ENCODE measurements at regions not wholly inside any gene's neighbourhood (a gene's known extent, or its start where the extent isn't known, plus 50 kb on each side); places are given as distances from the start of the nearest gene placed in this dataset.

GRCh38 chr2:36074008-36074407, 281.6 kb upstream of the CRIM1 start:
- Histone ChIP-seq H3K4me3 (no peak overlapping the region), H3K9ac (ENCODE audit: control insufficient read depth, insufficient read depth, low read length) (no peak overlapping the region), H3K4me1 (ENCODE audit: control insufficient read depth, insufficient read depth, low read length) (no peaks in the 10 kb centered on the region), H4K20me1 (ENCODE audit: control insufficient read depth, insufficient read depth) (no peaks in the 10 kb centered on the region), H2AFZ (ENCODE audit: control insufficient read depth, low read depth, low read length) (no peak overlapping the region), H3K36me3 (ENCODE audit: control insufficient read depth in 2 of 2, insufficient read depth in 2 of 2, low read length in 1 of 2) (no peaks in the 10 kb centered on the region), H3K9me3 (replicated peaks; ENCODE audit: control insufficient read depth, insufficient read depth, low read length) (no peaks in the 10 kb centered on the region), H3K27ac (ENCODE audit: control insufficient read depth, insufficient read depth) (no peak overlapping the region), H3K79me2 (ENCODE audit: control insufficient read depth, insufficient read depth, low read length) (no peaks in the 10 kb centered on the region), H3K27me3 (replicated peaks in 1 of 2; ENCODE audit: control insufficient read depth in 2 of 2, insufficient read depth in 2 of 2, low read length in 1 of 2) (no peaks in the 10 kb centered on the region), H3K4me2 (ENCODE audit: control insufficient read depth, insufficient read depth) (no peak overlapping the region)
- WGBS (ENCODE audit: insufficient coverage, insufficient replicate concordance, low lambda C conversion rate, missing lambda C conversion rate) = 0% methylated on average over 1 of the region's 1 CpG
- ChIA-PET SMC1A (ENCODE audit: uncharacterized antibody, unreplicated experiment) (no interaction called here), CTCF (no interaction called here), POLR2A (no interaction called here), RAD21 (ENCODE audit: unreplicated experiment) (no interaction called here)
- BruUV-seq (replicated peaks) = no TSS peak
- FAIRE-seq (no peak), DNase-seq (ENCODE audit: low read depth, low spot score) (no peak), ATAC-seq (no peak)
- no peak for TF ChIP-seq RBBP5 (conservative IDR thresholded peaks at IDR 0.05)
- no peak for TF ChIP-seq PAX8 (IDR thresholded peaks at IDR 0.05)
- no peak for TF ChIP-seq MAX (IDR thresholded peaks at IDR 0.05; ENCODE audit: low read depth, low read length)
- TF ChIP-seq IRF5 (IDR thresholded peaks at IDR 0.05; ENCODE audit: borderline replicate concordance) = no peak
- no peak for TF ChIP-seq IKZF2 (IDR thresholded peaks at IDR 0.05)
- TF ChIP-seq CREM (IDR thresholded peaks at IDR 0.05; ENCODE audit: low read depth) = no peak
- TF ChIP-seq MEF2B (IDR thresholded peaks at IDR 0.05; ENCODE audit: partially characterized antibody, poor library complexity, severe bottlenecking) = no peak
- TF ChIP-seq CBX5 (IDR thresholded peaks at IDR 0.05; ENCODE audit: low read depth) = no peak
- no peak for TF ChIP-seq PML (IDR thresholded peaks at IDR 0.05; ENCODE audit: low read length)
- TF ChIP-seq RB1 (IDR thresholded peaks at IDR 0.05; ENCODE audit: borderline replicate concordance) = no peak
- no peak for TF ChIP-seq JUND (IDR thresholded peaks at IDR 0.05; ENCODE audit: low read depth, low read length)
- no peak for TF ChIP-seq NRF1 (conservative IDR thresholded peaks at IDR 0.05; ENCODE audit: low read depth, low read length)
- TF ChIP-seq ZNF622 (IDR thresholded peaks at IDR 0.05) = no peak
- TF ChIP-seq NFYB (IDR thresholded peaks at IDR 0.05; ENCODE audit: insufficient read depth, low read depth, low read length) = no peak
- TF ChIP-seq MEF2A (IDR thresholded peaks at IDR 0.05; ENCODE audit: insufficient read depth, low read depth, low read length) = no peak
- no peak for TF ChIP-seq RAD21 (IDR thresholded peaks at IDR 0.05; ENCODE audit: insufficient read depth, low read depth, low read length)
- in situ Hi-C loops (cut with MboI) = no loop called here
- intact Hi-C loops (cut with micrococcal nuclease; ENCODE audit: unreplicated experiment) = no loop called here

All from GM12878 (cell line).